ENCODE measurements at regions not wholly inside any gene's neighbourhood (a gene's known extent, or its start where the extent isn't known, plus 50 kb on each side); places are given as distances from the start of the nearest gene placed in this dataset.
"Not testable (repeated sequence)": the region's sequence is repeated elsewhere in the genome, so short reads cannot be mapped to it uniquely, and the experiment has no call there.

GRCh38 chr10:16182688-16183087 is 254.1 kb upstream of the PTER start:
- Histone ChIP-seq H3K36me3 (ENCODE audit: control insufficient read depth, insufficient read depth, low read length) (no peaks in the 10 kb centered on the region), H3K4me1 (ENCODE audit: control insufficient read depth, insufficient read depth, low read length) (no peaks in the 10 kb centered on the region), H3K27me3 (ENCODE audit: control insufficient read depth, insufficient read depth, low read length) (no peaks in the 10 kb centered on the region), H3K9me3 (replicated peaks; ENCODE audit: control insufficient read depth, low read depth, low read length) (no peaks in the 10 kb centered on the region), H3K27ac (ENCODE audit: low read length) (no peak overlapping the region), H3K4me3 (ENCODE audit: low read length) (no peak overlapping the region)
- no CpG with 5 or more reads among the region's 3 CpGs for WGBS (ENCODE audit: insufficient coverage)
- DNase-seq, result no peak

DNA sequence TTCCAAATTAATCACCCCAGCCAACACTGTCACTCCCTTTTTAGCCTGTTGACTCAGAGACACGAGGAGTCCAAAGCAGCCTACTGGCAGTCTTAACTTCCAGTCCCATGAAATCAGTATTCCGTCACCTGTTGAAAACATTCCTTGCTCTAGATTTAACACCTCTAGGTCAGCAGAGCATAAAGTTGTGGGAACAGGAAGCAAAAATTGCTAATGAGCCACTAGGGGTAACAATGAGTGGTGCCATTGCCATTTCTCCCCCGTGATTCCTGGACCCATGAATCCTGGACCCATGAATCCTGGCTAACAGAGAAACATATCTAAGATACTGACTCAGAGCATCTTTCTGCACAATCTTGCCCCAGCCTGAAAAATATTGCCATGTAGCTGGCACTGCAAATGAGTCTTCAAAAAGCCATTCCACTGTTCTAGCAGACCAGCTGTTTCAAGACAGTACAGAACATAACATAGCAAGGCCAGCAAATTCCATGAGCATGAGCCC is 252.7 kb upstream of the PTER start:
- no CpG with 5 or more reads among the region's 3 CpGs for WGBS (ENCODE audit: insufficient coverage)
- no peaks in the 10 kb centered on the region for H3K9me3 ChIP-seq (replicated peaks; ENCODE audit: control insufficient read depth, low read depth, low read length)
- no peaks in the 10 kb centered on the region for H3K36me3 ChIP-seq (ENCODE audit: control insufficient read depth, insufficient read depth, low read length)
- H3K27me3 ChIP-seq (ENCODE audit: control insufficient read depth, insufficient read depth, low read length), result no peaks in the 10 kb centered on the region
- DNase-seq, result no peak
- H3K27ac ChIP-seq (ENCODE audit: low read length), result no peak overlapping the region
- H3K4me1 ChIP-seq (ENCODE audit: control insufficient read depth, insufficient read depth, low read length), result no peaks in the 10 kb centered on the region
- no peak overlapping the region for H3K4me3 ChIP-seq (ENCODE audit: low read length)

DNA sequence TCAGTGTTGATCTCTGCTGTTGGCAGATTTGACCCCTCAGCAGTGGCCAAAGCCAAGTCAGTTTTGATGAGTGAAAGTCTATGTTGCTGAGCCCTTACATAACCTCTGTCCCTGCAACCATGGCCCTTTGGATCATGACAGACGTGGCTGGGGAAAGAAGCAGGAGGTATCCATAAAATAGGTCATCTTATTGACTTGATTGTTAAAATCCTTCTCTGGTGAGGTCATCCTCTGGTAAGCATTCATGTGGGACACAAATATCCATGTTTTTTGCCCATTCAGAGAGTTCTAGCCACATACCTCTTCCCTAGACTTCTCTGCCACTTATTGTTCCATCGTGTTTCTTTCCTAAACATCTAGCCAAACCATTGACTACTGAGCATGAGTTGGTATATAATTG is 251.9 kb upstream of the PTER start:
- no peak for DNase-seq
- no CpG with 5 or more reads among the region's 2 CpGs for WGBS (ENCODE audit: insufficient coverage)
- Histone ChIP-seq H3K27me3 (ENCODE audit: control insufficient read depth, insufficient read depth, low read length) (no peaks in the 10 kb centered on the region), H3K4me3 (ENCODE audit: low read length) (no peak overlapping the region), H3K36me3 (ENCODE audit: control insufficient read depth, insufficient read depth, low read length) (no peaks in the 10 kb centered on the region), H3K4me1 (ENCODE audit: control insufficient read depth, insufficient read depth, low read length) (no peaks in the 10 kb centered on the region), H3K9me3 (replicated peaks; ENCODE audit: control insufficient read depth, low read depth, low read length) (no peaks in the 10 kb centered on the region), H3K27ac (ENCODE audit: low read length) (no peak overlapping the region)

GRCh38 chr10:16186564-16186963 is 250.2 kb upstream of the PTER start:
- Histone ChIP-seq H3K4me1 (ENCODE audit: control insufficient read depth, insufficient read depth, low read length) (no peaks in the 10 kb centered on the region), H3K27me3 (ENCODE audit: control insufficient read depth, insufficient read depth, low read length) (no peaks in the 10 kb centered on the region), H3K27ac (ENCODE audit: low read length) (no peak overlapping the region), H3K36me3 (ENCODE audit: control insufficient read depth, insufficient read depth, low read length) (no peaks in the 10 kb centered on the region), H3K4me3 (ENCODE audit: low read length) (no peak overlapping the region), H3K9me3 (replicated peaks; ENCODE audit: control insufficient read depth, low read depth, low read length) (no peaks in the 10 kb centered on the region)
- DNase-seq, result no peak
- 89% methylated on average over 3 of the region's 3 CpGs for WGBS (ENCODE audit: insufficient coverage)

GRCh38 chr10:16187161-16187560 is 249.6 kb upstream of the PTER start:
- no peak for DNase-seq
- no peaks in the 10 kb centered on the region for H3K4me1 ChIP-seq (ENCODE audit: control insufficient read depth, insufficient read depth, low read length)
- no peak overlapping the region for H3K4me3 ChIP-seq (ENCODE audit: low read length)
- H3K9me3 ChIP-seq (replicated peaks; ENCODE audit: control insufficient read depth, low read depth, low read length), result no peaks in the 10 kb centered on the region
- H3K27me3 ChIP-seq (ENCODE audit: control insufficient read depth, insufficient read depth, low read length), result no peaks in the 10 kb centered on the region
- H3K27ac ChIP-seq (ENCODE audit: low read length), result no peak overlapping the region
- no peaks in the 10 kb centered on the region for H3K36me3 ChIP-seq (ENCODE audit: control insufficient read depth, insufficient read depth, low read length)
- no CpG with 5 or more reads among the region's 2 CpGs for WGBS (ENCODE audit: insufficient coverage)

- Histone ChIP-seq H3K27ac (ENCODE audit: low read length) (no peak overlapping the region), H3K9me3 (replicated peaks; ENCODE audit: control insufficient read depth, low read depth, low read length) (no peaks in the 10 kb centered on the region), H3K4me3 (ENCODE audit: low read length) (no peak overlapping the region), H3K27me3 (ENCODE audit: control insufficient read depth, insufficient read depth, low read length) (no peaks in the 10 kb centered on the region), H3K36me3 (ENCODE audit: control insufficient read depth, insufficient read depth, low read length) (no peaks in the 10 kb centered on the region), H3K4me1 (ENCODE audit: control insufficient read depth, insufficient read depth, low read length) (no peaks in the 10 kb centered on the region)
- WGBS (ENCODE audit: insufficient coverage), result 40% methylated on average over 1 of the region's 5 CpGs
- DNase-seq, result no peak
These were observed 244.5 kb upstream of the PTER start for GRCh38 chr10:16192337-16192736.

DNA sequence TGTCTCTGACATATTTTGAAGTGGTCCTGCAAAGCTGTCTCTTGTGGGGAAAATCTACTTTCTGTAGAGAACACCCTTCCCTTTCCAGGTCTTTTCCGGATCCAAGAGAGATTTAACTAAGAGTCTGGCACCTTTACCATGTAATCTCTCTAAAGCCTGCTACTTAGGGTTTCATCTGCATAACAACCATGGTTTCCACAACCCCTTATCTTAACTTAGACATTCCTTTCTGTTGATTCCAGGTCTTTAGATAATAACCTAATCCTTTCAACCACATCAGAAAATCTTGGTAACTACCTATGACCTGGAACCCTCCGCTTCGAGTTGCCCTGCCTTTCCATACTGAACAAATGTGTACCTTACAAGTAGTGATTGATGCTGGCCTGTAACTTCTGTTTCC is 243.6 kb upstream of the PTER start:
- Histone ChIP-seq H3K27ac (ENCODE audit: low read length) (no peak overlapping the region), H3K27me3 (ENCODE audit: control insufficient read depth, insufficient read depth, low read length) (no peaks in the 10 kb centered on the region), H3K9me3 (replicated peaks; ENCODE audit: control insufficient read depth, low read depth, low read length) (no peaks in the 10 kb centered on the region), H3K4me3 (ENCODE audit: low read length) (no peak overlapping the region), H3K4me1 (ENCODE audit: control insufficient read depth, insufficient read depth, low read length) (no peaks in the 10 kb centered on the region), H3K36me3 (ENCODE audit: control insufficient read depth, insufficient read depth, low read length) (no peaks in the 10 kb centered on the region)
- 50% methylated on average over 1 of the region's 3 CpGs for WGBS (ENCODE audit: insufficient coverage)
- no peak for DNase-seq

DNA sequence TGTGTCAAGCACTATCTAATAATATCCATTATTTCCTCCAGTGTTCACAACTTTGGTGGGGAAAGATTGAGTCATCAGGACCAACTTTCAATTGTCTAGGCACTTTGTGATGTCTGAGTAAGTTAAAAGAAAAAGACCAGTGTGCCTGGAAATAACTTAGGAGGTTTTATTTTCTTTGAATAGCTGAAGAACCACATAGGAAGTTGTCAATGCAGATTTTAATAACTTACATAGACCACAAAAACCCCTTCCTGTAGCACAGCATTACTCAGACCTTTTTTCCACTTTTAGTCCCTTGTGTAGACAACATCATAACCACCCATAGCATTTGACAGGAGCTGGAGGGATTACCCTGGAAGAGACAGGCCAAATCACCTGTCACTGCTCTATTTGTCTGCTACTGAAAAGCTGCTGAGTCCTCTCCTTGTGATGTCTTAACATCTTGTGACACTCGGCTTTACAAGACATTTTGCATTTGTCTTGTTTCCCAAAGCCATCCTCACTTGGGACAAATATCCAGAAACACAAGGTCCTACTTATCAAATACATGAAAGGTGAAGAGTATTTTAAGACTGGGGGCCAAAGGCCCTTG is 241.5 kb upstream of the PTER start:
- H3K27ac ChIP-seq (ENCODE audit: low read length), result no peak overlapping the region
- WGBS (ENCODE audit: insufficient coverage), result no CpG with 5 or more reads among the region's 1 CpG
- DNase-seq, result no peak

GRCh38 chr10:16195894-16196293 is 240.9 kb upstream of the PTER start:
- no peak overlapping the region for H3K27ac ChIP-seq (ENCODE audit: low read length)
- H3K9me3 ChIP-seq (replicated peaks; ENCODE audit: control insufficient read depth, low read depth, low read length), result no peaks in the 10 kb centered on the region
- no peak overlapping the region for H3K4me3 ChIP-seq (ENCODE audit: low read length)
- no peaks in the 10 kb centered on the region for H3K36me3 ChIP-seq (ENCODE audit: control insufficient read depth, insufficient read depth, low read length)
- 100% methylated on average over 1 of the region's 2 CpGs for WGBS (ENCODE audit: insufficient coverage)
- no peak for DNase-seq
- H3K27me3 ChIP-seq (ENCODE audit: control insufficient read depth, insufficient read depth, low read length), result no peaks in the 10 kb centered on the region
- no peaks in the 10 kb centered on the region for H3K4me1 ChIP-seq (ENCODE audit: control insufficient read depth, insufficient read depth, low read length)

More for the DNA sequence above, 241.5 kb upstream of the PTER start:
- no peak overlapping the region for H3K4me3 ChIP-seq (ENCODE audit: low read length)
- no peaks in the 10 kb centered on the region for H3K36me3 ChIP-seq (ENCODE audit: control insufficient read depth, insufficient read depth, low read length)
- no peaks in the 10 kb centered on the region for H3K4me1 ChIP-seq (ENCODE audit: control insufficient read depth, insufficient read depth, low read length)
- H3K9me3 ChIP-seq (replicated peaks; ENCODE audit: control insufficient read depth, low read depth, low read length), result no peaks in the 10 kb centered on the region
- no peaks in the 10 kb centered on the region for H3K27me3 ChIP-seq (ENCODE audit: control insufficient read depth, insufficient read depth, low read length)

DNA sequence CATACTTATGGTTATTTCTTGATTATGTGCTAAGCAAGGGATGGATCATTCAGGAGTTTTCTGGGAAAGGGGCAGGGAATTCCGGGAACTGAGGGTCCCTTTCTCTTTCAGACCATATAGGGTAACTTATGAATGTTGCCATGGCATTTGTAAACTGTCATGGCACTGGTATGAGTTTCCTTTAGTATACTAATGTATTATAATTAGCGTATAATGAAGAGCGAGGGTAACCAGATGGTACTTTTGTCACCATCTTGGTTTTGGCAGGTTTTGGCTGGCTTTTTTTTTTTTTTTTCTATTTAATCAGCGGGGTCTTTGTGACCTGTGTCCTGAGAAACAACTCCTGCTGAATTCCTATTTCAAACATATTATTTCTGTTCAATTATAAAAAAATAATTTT is 237.6 kb upstream of the PTER start:
- WGBS (ENCODE audit: insufficient coverage), result no CpG with 5 or more reads among the region's 4 CpGs
- Histone ChIP-seq H3K27me3 (ENCODE audit: control insufficient read depth, insufficient read depth, low read length) (no peaks in the 10 kb centered on the region), H3K4me1 (ENCODE audit: control insufficient read depth, insufficient read depth, low read length) (no peaks in the 10 kb centered on the region), H3K4me3 (ENCODE audit: low read length) (no peak overlapping the region), H3K36me3 (ENCODE audit: control insufficient read depth, insufficient read depth, low read length) (no peaks in the 10 kb centered on the region), H3K9me3 (replicated peaks; ENCODE audit: control insufficient read depth, low read depth, low read length) (no peaks in the 10 kb centered on the region), H3K27ac (ENCODE audit: low read length) (no peak overlapping the region)
- DNase-seq, result no peak

GRCh38 chr10:16223618-16224017 is 213.2 kb upstream of the PTER start:
- not testable (repeated sequence) for H3K27me3 ChIP-seq (ENCODE audit: control insufficient read depth, insufficient read depth, low read length); H3K36me3 ChIP-seq (ENCODE audit: control insufficient read depth, insufficient read depth, low read length); H3K27ac ChIP-seq (ENCODE audit: low read length); H3K4me1 ChIP-seq (ENCODE audit: control insufficient read depth, insufficient read depth, low read length); DNase-seq; H3K4me3 ChIP-seq (ENCODE audit: low read length)
- no CpG with 5 or more reads among the region's 1 CpG for WGBS (ENCODE audit: insufficient coverage)
- peaks cover 14% of the 10 kb centered on the region for H3K9me3 ChIP-seq (replicated peaks; ENCODE audit: control insufficient read depth, low read depth, low read length)

All from muscle of leg (tissue), 3 donors.